Glomerular endothelial cell (primary cell): ENCODE measurements at regions not wholly inside any gene's neighbourhood (a gene's known extent, or its start where the extent isn't known, plus 50 kb on each side); places are given as distances from the start of the nearest gene placed in this dataset.
"Not testable (repeated sequence)": the region's sequence is repeated elsewhere in the genome, so short reads cannot be mapped to it uniquely, and the experiment has no call there.

Experiments
- DNase-seq: peaks from one replicate; pipeline ENCODE4 v3.0.0-alpha.2; 2011; ENCODE audit warnings: low read depth, low spot score; ENCODE audit errors: extremely low read depth

DNA sequence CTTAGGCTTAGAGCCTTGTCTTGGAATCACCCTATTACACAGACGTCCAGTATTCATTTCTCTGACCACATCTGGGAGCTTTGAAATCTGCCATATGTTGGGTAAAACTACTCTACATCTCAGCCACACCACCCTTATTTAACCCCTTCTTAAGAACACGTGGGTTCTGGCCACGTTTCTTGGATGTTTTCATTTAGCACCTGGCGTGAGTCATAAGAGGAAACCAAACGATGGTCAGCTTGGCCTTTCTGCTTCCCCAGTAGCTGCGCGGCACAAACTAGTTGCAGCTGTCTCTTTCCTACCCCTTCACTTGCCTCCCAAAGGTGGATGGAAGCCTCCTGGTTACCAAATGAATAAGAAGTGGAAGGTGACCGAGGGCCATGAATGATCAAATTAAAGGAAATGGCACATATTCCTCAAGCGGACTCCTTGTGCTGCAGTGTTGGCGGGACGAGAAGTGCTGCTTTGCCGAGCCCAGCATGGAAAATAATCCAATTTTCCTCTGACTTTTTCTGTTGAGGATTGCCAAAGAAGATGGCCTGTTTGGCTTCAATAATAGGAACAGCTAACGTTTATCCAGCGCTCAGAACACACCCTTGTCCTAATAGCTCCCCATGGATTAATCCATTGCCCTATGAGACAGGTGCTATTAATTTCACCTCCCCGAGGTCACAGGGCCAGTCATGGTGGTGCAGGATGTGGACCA is 154.1 kb downstream of the ZNF664 start:
- DNase-seq, result no peak

DNA sequence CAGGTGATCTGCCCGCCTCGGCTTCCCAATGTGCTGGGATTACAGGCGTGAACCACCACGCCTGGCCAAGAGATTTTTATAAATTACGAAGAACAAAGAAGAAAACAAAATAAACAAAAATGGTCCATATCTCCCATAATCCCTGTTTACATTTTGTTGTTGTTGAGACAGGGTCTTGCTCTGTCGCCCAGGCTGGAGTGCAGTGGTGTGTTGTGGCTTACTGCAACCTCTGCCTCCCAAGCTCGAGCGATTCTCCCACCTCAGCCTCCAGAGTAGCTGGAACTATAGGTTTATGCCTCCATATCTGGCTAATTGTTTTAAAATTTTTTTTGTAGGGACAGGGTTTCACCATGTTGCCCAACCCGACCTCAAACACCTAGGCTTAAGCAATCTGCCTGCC is 156.1 kb downstream of the ZNF664 start:
- no peak for DNase-seq

DNA sequence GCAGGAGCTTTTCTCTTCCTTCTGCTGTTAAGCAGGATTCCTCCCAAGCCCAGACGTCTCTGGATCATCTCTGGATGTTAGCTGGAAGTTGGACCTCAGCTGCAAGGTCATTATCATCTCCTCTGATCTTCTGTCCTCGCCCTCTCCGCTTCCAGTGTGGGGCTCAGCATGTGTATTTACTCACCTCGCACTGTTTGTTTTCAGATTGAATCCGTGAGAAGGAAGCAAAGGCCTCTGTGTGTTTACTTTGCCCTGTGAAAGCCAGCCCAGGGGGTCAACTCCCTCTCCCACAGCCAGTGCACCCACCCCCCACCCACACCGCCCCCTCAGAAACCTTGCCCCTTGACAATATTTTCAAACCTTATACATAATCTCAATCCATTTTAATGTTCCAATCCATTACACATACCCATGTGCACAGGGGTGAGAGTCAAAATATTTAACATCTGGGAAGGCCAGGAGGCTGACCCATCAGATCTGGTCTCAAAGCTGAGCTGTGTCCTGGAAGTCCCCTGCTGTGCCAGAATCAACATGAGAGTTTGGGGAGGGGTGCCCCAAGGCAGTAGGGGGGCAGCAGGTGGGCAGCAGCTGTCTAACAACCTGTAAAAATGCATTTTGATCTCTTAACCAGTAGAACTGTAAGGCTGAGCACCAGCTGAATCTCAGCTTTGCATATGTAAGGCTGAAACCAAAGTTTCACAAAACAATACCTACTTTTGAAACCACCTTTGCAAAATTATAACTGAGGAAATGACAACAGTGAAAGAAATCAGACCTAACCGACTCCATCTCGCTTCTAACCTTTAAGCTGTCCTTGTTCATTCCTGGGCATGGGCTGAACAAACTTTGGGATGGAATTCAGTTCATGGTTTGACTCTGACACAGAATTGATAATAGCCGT is 157.9 kb downstream of the ZNF664 start:
- DNase-seq, result no peak

DNA sequence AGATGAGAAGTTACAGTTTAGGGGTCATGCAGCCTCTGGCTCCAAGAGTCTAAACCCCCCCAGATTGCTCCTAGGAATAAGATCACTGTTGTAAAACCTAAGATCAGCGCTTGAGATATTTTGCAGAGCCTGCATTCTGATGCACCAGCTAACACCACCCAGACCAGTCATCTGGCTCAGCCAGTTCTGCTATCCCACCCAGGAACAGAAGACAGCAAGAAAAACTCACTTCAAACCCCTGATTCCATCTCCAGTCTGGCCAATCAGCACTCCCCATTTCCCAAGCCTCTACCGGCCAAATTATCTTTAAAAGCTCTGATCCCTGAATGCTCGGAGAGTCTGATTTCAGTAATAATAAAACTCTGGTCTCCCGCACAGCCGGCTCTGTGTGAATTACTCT is 158.6 kb downstream of the ZNF664 start:
- no peak for DNase-seq

DNA sequence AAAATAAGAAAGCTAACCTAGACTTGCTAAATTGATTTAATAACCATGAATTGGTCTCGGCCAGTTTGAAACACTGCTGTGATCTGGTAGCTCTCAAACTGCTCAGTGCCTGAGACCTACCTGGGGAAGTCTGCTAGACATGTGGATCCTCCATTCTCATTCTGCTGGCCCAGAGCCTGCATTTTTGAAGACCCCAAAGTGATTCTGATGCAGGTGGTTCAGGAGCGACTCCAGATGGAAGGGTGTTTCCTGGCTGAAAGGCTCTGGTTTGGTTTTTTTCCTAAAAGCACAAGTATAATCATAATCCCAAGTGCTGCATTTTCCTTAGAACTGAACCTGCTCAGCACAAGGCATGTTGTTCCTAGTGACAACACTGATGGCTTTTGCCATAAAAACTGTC is 159.5 kb downstream of the ZNF664 start:
- no peak for DNase-seq

DNA sequence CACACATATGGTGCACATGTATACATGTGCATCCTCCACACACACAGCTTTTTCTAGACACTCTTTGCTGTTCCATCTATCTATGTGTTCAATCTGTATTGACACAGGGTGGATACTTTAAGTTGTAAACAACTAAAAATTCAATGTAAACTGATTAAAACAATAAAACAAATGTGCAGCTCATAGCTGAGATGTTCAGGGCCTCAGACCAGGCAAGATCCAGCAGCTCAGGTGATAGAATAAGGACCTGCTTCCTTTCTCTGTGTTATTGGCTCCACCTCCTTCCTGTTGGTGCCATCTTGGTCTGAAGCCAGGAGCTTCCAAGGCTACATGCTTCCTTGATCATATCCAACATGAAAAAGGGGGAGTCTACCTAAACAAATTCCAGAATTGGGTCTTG is 158.1 kb upstream of the RFLNA start:
- no peak for DNase-seq

DNA sequence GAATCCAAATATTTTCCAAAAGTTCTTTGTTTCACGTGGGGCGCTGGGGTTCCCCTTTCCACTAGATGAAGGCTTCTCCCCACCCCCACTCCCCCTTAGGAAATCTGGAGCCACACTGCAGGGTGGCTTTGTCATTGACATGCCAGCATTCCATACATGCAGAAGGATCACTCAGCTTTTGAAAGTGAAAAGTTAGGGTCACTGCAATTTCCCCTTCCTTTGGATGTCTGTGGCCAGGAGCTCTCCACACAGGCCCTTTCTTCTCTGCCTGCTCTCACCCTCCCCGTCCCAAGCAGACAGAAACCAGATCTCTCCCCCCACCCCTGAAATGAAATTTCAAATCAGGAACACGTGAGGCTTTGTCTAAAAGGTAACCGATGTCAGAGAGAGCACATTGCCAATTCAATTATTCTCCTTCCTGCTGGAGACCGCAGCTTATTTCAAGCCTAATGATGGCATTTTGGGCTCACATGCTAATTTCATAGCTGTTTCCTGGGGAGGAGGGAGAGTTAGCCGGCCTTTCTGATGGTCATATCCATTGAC is 153.9 kb upstream of the RFLNA start:
- no peak for DNase-seq

DNA sequence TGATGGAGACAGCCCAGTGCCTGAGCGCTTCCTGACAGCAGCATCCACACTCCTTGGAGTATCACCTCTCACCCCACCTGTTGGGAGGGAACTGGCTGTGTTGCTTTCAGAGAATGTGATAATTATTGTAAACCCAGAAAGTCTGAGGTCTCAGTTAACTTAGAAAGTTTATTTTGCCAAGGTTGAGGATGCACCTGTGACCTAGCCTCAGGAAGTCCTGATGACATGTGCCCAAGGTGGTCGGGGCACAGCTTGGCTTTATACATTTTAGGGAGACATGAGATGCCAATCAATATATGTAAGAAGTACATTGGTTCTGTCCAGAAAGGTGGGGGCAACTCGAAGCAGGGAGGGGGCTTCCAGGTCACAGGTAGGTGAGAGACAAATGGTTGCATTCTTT is 153.3 kb upstream of the RFLNA start:
- not testable (repeated sequence) for DNase-seq

DNA sequence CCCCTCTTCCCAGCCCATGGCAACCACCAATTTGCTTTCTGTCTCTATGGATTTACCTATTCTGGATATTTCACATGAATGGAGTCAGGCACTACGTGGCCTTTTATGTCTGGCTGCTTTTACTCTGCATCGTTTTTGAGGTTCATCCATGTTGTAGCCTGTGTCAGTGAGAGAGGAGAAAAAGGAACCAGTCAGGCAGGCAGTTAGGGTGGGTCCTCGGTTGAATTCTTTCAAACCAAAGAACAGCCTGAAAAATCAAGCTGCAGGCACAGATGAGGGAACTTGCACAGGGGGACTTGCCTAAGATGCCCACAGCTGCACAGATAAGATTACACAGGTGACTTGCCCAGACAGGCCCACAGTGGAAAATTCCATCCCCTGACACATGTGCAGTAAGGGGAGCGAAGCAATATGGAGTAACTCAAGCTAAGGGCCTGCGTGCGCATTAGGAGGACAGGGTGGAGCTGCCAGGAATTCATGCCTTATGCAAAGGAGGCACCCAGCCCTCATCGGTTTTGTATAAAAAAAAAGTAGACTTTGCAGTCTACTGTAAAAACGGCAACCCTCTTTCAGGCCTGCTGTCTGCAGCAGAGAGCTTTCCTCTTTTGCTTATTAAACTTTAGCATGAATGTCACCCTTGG is 152.4 kb upstream of the RFLNA start:
- DNase-seq, result no peak

DNA sequence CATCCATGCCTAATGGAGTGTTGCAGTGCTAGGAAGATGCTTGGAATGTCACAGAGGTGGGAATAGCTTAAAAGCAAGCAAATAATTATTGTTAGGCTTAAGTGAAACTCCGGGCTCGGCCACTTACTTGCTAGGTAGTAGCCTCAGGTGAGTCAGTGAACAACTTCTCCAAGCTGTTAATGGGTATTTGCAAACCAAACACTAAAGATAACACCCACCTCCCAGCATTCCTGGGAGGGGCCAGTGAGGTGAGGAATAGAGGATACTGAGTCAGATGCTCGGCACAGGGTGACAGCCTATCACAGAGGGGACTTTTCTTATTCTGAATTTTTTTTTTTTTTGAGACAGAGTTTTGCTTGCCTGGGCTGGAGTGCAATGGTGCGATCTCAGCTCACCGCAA is 151.2 kb upstream of the RFLNA start:
- DNase-seq, result no peak

DNA sequence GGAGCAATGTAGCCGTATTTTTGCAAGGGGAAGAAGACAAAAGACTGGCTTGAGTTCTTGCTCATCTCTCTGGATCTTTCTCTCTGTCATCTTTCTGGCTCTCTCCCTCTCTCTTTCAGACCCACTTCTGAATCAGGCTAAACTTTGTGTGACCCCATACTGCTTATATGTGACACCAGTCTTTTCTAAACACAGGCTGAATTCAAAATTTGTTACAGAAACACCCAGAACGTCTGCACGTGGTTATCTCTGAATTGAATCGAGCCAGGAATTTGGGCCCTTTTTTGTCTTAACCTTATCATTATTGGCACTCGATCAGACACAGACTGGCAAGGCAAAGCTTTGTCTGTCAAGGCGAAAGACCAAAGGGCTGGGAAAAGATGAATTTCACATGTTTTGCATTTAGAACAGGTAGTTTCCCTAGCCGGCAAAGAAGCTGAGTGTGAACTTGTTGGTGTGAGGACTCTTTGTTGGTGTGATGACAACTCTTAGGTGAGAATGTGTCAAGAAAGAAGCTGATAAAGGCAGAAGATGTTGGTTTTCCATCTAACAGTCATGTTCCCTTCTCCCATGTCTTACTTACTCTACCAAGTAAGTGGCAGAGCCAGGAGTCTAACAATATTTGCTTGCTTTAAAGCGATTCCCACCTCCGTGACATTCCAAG is 150.2 kb upstream of the RFLNA start:
- no peak for DNase-seq

DNA sequence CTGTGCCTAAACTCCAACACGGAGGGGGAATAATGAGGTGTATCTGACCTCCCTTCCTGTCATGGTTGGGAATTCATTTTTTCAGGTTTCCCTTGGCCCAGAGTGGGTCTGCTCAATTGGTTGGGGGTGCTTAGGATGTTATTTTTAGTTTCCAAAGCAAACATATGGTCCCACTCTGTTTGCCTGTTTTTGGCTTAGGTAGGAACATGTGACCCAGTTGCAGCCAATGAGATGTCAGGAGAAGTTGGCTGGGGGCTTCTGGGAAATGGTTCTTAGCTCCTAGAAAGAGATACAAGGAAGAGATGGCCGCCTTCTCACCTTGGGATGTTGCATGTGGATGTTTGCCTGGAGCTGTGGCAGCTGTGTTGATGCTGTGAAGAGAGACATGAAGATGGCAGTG is 147.9 kb upstream of the RFLNA start:
- no peak for DNase-seq

DNA sequence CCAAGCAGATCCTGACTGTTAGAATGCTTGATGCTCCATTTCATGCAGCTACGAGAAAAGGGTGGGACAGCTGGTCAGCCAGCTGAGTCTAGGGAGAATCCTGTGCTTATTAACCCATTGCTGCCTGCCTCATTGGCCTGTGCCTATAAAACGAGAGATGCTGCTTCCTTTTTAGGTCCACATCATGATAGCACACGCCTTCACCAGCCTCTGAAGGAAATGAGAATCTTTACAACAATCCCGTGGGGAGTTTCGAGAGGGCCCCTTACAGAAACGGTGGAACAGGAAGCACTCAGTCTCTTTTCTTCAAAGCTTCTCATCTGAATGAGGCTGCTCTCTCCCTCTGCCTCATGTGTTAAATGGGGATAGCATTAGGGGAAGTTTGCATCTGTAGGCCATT is 147.3 kb upstream of the RFLNA start:
- DNase-seq, result no peak

DNA sequence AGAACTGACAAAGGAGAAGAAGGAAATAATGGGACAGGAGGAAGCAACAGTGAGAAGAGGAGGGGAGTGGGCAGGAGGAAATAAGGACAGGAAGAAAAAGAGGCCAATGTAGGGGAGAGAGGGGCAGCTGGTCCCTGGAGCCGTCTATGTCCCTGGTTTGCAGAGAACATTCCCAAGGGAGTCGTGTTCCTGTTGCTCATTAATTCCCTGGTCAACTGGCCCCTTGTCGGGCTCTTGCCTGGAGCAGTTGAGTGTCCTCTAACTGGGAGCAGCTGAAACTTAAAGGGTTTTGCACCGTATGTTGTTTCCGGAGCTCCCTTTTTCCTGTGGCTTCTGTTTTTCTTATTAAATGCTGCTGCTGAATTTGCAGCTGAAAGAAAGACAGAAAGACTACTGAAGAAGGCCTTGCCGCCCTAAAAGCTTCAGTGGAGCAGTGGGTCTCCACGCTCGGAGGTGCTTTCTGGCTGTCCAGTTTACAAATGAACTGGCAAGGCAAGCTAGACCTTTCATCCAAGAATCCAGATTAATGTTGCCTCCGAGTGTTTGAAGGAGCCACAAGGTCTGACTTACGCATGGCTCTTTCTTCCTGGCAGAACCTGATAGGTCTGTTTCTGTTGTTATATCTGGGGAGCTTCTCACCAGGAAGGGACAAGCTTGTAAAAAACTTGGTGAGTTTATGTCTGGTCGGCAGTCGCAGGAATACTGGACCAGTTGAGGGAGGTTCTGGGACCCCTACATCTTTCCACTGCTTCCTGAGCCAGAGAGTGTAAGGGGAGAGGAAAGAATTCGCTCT is 146.2 kb upstream of the RFLNA start:
- DNase-seq, result no peak

DNA sequence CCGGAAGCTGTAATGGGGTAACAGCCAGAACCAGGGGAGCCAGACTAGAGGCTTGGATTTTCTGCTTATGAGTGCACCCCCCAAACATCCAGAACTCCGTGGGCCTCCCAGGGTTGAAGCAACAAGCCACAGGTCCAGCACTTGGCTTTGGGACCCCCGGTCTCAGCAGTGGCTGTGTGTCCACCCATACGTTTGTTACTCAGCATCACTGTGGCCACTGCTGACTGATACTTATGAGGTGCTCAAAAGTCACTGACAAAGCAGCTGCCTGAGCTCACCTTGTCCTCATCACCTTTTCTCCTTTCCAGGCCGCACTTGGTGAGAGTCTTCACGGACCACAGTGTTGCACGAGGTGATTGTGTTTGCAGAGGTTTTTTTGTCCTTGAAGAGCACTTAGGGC is 145.6 kb upstream of the RFLNA start:
- DNase-seq, result no peak

DNA sequence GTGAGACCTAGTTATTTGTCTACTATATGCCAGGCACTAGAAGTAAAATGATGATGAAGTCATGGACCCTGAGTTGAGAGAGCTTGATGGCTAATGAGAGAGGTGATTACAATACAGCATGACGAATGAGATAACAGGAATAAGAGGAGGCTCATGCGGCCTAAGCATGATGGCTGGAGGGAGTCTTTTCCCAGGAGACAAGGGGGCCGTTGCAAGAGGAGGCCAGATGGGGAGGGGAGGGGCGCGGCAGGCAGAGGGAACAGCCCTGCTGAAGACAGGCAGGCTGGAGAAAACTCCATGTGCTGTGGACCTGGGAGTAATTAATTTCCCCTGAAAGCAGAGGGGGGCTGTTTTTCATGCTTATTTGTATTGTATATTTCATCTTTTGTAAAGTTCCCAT is 144.7 kb upstream of the RFLNA start:
- DNase-seq, result no peak

DNA sequence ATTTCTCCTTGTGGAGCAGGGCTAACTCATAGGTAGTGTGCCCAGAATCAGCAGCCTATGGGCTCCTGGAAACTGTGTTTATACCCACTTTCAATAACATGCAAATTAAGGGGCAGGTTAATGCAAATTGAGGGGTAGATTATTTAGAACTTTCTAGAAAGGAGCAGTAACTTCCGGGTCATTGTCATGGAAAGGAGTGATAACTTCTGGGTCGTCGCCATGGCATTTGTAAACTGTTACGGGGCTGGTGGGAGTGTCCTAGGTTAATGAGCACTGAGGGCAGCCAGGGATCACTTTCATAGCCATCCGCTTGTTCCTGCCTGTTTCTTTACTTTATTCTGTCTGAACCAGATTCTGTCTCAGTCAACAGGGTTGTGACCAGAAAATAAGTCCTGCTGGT is 143.3 kb upstream of the RFLNA start:
- DNase-seq, result no peak

DNA sequence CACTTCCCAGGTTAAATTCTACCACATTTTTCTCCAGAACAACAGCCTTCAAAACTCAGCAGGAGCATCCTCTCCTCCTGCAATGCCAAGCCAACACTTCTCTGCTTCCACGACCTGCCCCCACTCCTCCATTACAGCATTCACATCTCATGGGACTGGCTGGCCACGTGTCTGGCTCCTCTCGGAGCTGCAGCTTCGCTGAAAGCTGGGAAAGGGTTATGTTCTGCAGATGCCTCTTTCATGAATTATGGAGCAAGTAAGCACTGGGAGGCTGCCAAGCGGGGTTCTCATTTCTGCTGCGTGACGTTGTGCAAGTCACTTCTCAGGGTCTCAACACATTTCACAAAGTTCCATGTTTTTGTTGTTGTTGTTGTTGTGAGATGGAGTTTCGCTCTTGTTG is 142.2 kb upstream of the RFLNA start:
- DNase-seq, result no peak

DNA sequence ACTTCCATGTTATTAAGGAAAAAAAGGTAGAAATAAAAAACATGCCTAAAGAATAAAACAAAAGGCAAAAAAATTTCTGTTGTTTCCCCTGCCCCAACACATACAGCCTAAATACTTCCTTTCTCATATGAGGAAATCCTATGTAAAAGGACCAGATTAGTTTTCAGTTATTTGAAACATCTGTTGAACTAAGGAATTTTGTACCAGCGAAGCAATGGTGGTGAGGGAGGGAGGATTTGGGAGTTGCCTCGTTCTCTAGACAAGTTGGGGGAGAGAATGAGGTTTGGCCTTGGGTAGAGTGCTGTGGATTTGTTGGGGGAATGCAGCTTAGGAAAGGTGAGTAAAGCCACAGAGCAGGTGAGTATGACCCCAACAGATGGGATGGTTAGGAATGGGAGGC is 141.5 kb upstream of the RFLNA start:
- no peak for DNase-seq

DNA sequence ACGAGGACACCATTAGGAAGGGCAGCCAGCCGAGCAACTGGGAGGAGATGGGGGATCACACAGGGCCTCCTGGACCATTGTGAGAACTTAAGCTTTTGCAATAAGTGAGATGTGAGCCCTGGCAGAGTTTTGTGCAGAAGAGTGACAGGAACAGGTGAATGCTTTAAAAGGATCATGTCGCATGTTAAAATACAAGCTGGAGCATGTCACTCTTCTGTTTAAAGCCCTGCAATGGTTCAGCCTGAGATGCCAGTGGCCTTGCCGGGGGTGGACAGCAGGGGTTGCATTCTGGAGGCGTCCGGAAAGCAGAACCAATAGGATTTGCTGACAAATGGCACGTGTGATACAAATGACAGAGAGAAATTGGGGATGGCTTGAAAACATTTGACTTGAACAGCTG is 137.5 kb upstream of the RFLNA start:
- DNase-seq, result no peak
